ENCODE measurements at regions not wholly inside any gene's neighbourhood (a gene's known extent, or its start where the extent isn't known, plus 50 kb on each side); places are given as distances from the start of the nearest gene placed in this dataset.

- H3K27me3 Mint-ChIP-seq (ENCODE audit: low read depth) = no peaks in the 10 kb centered on the region
- peaks cover 17% of the 10 kb centered on the region for H3K4me1 Mint-ChIP-seq
- H3K4me3 Mint-ChIP-seq = no peak overlapping the region
- peaks cover 10% of the 10 kb centered on the region for H3K36me3 Mint-ChIP-seq
- TF ChIP-seq CTCF (IDR thresholded peaks at IDR 0.05; ENCODE audit: unreplicated experiment) = no peak
- peaks cover 23% of the 10 kb centered on the region for H3K9me3 Mint-ChIP-seq
- H3K27ac Mint-ChIP-seq = no peak overlapping the region
- DNase-seq (ENCODE audit: low spot score in 2 of 2, unreplicated experiment in 2 of 2) = no peak
Observed at GRCh38 chr13:105327581-105328126, 1207.8 kb downstream of the EFNB2 start.

GRCh38 chr13:105319875-105320274 is 1215.6 kb downstream of the EFNB2 start:
- TF ChIP-seq CTCF (IDR thresholded peaks at IDR 0.05; ENCODE audit: unreplicated experiment) = no peak
- Mint-ChIP-seq H3K36me3 (no peaks in the 10 kb centered on the region), H3K27me3 (ENCODE audit: low read depth) (no peaks in the 10 kb centered on the region), H3K4me1 (peaks cover 10% of the 10 kb centered on the region), H3K4me3 (no peak overlapping the region), H3K27ac (no peak overlapping the region), H3K9me3 (peaks cover 5% of the 10 kb centered on the region)
- DNase-seq (ENCODE audit: low spot score in 2 of 2, unreplicated experiment in 2 of 2) = no peak

- H3K27me3 Mint-ChIP-seq (ENCODE audit: low read depth) = no peaks in the 10 kb centered on the region
- no peak overlapping the region for H3K27ac Mint-ChIP-seq
- H3K4me3 Mint-ChIP-seq = no peak overlapping the region
- DNase-seq (ENCODE audit: low spot score in 2 of 2, unreplicated experiment in 2 of 2) = no peak
- H3K4me1 Mint-ChIP-seq = no peaks in the 10 kb centered on the region
- no peaks in the 10 kb centered on the region for H3K36me3 Mint-ChIP-seq
- no peak for TF ChIP-seq CTCF (IDR thresholded peaks at IDR 0.05; ENCODE audit: unreplicated experiment)
- peaks cover 9% of the 10 kb centered on the region for H3K9me3 Mint-ChIP-seq
Observed at GRCh38 chr13:105316731-105317130, 1218.7 kb downstream of the EFNB2 start.

- DNase-seq (ENCODE audit: low spot score in 2 of 2, unreplicated experiment in 2 of 2) = no peak
- H3K9me3 Mint-ChIP-seq = peaks cover 15% of the 10 kb centered on the region
- no peaks in the 10 kb centered on the region for H3K4me1 Mint-ChIP-seq
- H3K27me3 Mint-ChIP-seq (ENCODE audit: low read depth) = no peaks in the 10 kb centered on the region
- no peaks in the 10 kb centered on the region for H3K36me3 Mint-ChIP-seq
- no peak for TF ChIP-seq CTCF (IDR thresholded peaks at IDR 0.05; ENCODE audit: unreplicated experiment)
- H3K4me3 Mint-ChIP-seq = no peak overlapping the region
- H3K27ac Mint-ChIP-seq = no peak overlapping the region
Observed at GRCh38 chr13:105312906-105313305, 1222.6 kb downstream of the EFNB2 start.

GRCh38 chr13:105311094-105311493 is 1224.4 kb downstream of the EFNB2 start:
- Mint-ChIP-seq H3K36me3 (no peaks in the 10 kb centered on the region), H3K27me3 (ENCODE audit: low read depth) (no peaks in the 10 kb centered on the region), H3K4me1 (no peaks in the 10 kb centered on the region), H3K9me3 (peaks cover 15% of the 10 kb centered on the region), H3K4me3 (no peak overlapping the region), H3K27ac (no peak overlapping the region)
- TF ChIP-seq CTCF (IDR thresholded peaks at IDR 0.05; ENCODE audit: unreplicated experiment) = no peak
- DNase-seq (ENCODE audit: low spot score in 2 of 2, unreplicated experiment in 2 of 2) = no peak

GRCh38 chr13:105307776-105308175 is 1227.7 kb downstream of the EFNB2 start:
- no peak overlapping the region for H3K27ac Mint-ChIP-seq
- H3K4me1 Mint-ChIP-seq = no peaks in the 10 kb centered on the region
- DNase-seq (ENCODE audit: low spot score in 2 of 2, unreplicated experiment in 2 of 2) = no peak
- H3K9me3 Mint-ChIP-seq = peaks cover 6% of the 10 kb centered on the region
- no peaks in the 10 kb centered on the region for H3K27me3 Mint-ChIP-seq (ENCODE audit: low read depth)
- H3K4me3 Mint-ChIP-seq = no peak overlapping the region
- TF ChIP-seq CTCF (IDR thresholded peaks at IDR 0.05; ENCODE audit: unreplicated experiment) = no peak
- no peaks in the 10 kb centered on the region for H3K36me3 Mint-ChIP-seq
